Adrenal gland (tissue), 5 donors: ENCODE measurements at regions not wholly inside any gene's neighbourhood (a gene's known extent, or its start where the extent isn't known, plus 50 kb on each side); places are given as distances from the start of the nearest gene placed in this dataset.

Experiments
- CTCF ChIP-seq, 6 experiments: fragments of 450-650 bp in 4 of 6; fragments of 200-600 bp in 2 of 6; sonication (generic) in 1 of 6; IDR thresholded peaks; 1 replicate in 5 of 6; 2 replicates in 1 of 6; pipeline versions ENCODE4 v1.5.1 to v1.8.0; 2016 to 2021; ENCODE audit warnings: antibody characterized with exemption in 6 of 6, mild to moderate bottlenecking in 2 of 6, moderate library complexity in 1 of 6
- POLR2A ChIP-seq, 2 donors: fragments of 450-650 bp; IDR thresholded peaks; one replicate each; pipeline ENCODE4 v1.6.1; 2017; ENCODE audit warnings: antibody characterized with exemption in 2 of 2, mild to moderate bottlenecking in 2 of 2, moderate library complexity in 1 of 2
- donor health status: DM: no; HTN: no; CAD: no.

DNA sequence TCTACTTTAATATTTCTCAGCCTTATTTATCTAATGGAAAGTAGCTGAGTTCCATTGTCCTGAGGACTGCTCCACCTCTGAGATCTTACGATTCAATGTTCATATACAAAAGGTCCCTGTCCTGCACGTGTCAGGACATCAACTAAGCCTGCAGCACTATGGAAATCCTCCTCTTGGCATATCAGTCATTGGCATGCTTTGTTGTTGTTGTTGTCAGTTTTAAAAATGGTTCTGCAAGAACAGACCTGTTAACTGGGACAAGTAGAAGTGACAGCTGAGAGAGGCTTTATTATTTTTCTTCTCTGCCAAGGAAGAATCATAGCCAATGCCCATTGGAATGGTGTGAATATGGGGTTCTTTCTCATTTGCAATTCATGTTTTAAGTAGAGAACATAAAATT, 450.1 kb upstream of the PKDCC start:
- TF ChIP-seq CTCF (IDR thresholded peaks at IDR 0.05) (no peak), POLR2A (IDR thresholded peaks at IDR 0.05) (no peak)
